SK-N-MC (cell line): ENCODE measurements at regions not wholly inside any gene's neighbourhood (a gene's known extent, or its start where the extent isn't known, plus 50 kb on each side); places are given as distances from the start of the nearest gene placed in this dataset.

Source experiments
- EZH2 ChIP-seq: fragments of 200-600 bp; sonication (generic); IDR thresholded peaks from one replicate; pipeline ENCODE4 v1.6.1; 2017; ENCODE audit warnings: antibody characterized with exemption
- POLR2AphosphoS5 ChIP-seq: IDR thresholded peaks from 2 replicates; pipeline ENCODE4 v1.6.1; 2012; ENCODE audit warnings: mild to moderate bottlenecking, low read depth, low read length, borderline replicate concordance

DNA sequence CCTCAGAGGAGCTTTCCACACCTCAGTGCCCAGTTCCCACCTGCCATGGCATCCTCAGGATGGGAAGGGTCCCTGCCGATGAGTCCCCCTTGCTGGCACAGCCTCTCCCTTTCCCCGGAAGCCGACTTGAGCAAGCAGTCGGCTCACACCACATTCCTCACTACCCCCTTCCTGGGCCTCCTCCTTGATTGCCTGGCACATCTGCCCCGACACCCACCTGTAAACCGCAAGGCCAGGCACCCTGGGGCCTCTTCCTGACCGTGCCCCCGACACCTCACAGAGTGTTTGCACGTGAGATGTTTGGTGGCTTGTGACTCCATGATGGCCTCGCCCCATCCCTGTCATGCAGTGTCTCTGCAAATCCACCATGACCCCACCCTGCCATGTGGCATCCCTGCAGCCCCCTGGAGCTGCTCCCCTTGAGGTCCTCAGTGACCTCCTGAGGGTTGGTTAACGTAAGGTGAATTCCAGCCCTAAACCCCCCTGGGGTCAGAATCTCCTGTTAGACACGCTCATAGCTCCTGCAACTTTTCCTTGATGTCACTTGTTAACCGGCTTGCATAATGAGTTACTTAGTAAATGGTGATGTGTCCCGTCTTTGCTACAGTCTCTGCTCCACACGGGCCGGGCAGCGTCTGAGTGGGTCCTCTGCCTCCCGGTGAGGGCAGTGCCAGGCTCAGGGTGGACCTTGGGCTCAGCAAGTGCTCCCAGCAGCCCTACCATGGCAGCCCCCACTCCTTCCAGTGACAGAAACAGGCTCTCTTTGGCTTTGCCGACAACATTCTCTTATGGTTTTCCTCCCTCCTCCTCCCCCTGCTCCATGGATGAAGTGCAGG lies 115.9 kb upstream of the FRMD1 start:
- TF ChIP-seq POLR2AphosphoS5 (no peak), EZH2 (no peak)
